Left ventricle myocardium inferior (tissue), 1 donor: ENCODE measurements at regions not wholly inside any gene's neighbourhood (a gene's known extent, or its start where the extent isn't known, plus 50 kb on each side); places are given as distances from the start of the nearest gene placed in this dataset.
"Not testable (repeated sequence)": the region's sequence is repeated elsewhere in the genome, so short reads cannot be mapped to it uniquely, and the experiment has no call there.

Experiments used
- DNase-seq: peaks from one replicate; pipeline ENCODE4 v3.0.0-alpha.2; 2020
- H3K27ac ChIP-seq: fragments of 200-600 bp; replicated peaks from 2 replicates; pipeline ENCODE4 v1.8.0; 2021
- H3K27me3 ChIP-seq: fragments of 200-600 bp; 2 replicates; pipeline ENCODE4 v1.8.0; 2021; ENCODE audit warnings: low read depth
- H3K36me3 ChIP-seq: fragments of 200-600 bp; 2 replicates; pipeline ENCODE4 v1.8.0; 2021
- H3K4me1 ChIP-seq: fragments of 200-600 bp; 2 replicates; pipeline ENCODE4 v1.8.0; 2021
- H3K4me3 ChIP-seq: fragments of 200-600 bp; 2 replicates; pipeline ENCODE4 v1.8.0; 2021; ENCODE audit warnings: mild to moderate bottlenecking, moderate library complexity
- H3K9me3 ChIP-seq: fragments of 200-600 bp; replicated peaks from 2 replicates; pipeline ENCODE4 v1.8.0; 2021
- CTCF ChIP-seq: fragments of 200-600 bp; IDR thresholded peaks from 2 replicates; pipeline ENCODE4 v1.8.0; 2021; ENCODE audit warnings: antibody characterized with exemption, mild to moderate bottlenecking, borderline replicate concordance
- intact Hi-C: fragments of 100-400 bp; cut with micrococcal nuclease; formaldehyde crosslinking; loops from one replicate; pipeline ENCODE4 v1.11.0; 2022
- donor health status: DM: no; HTN: yes; CAD: no; lungs with severe emphysema.

- no peaks in the 10 kb centered on the region for H3K36me3 ChIP-seq
- peaks cover 13% of the 10 kb centered on the region for H3K4me1 ChIP-seq
- no peak overlapping the region for H3K27ac ChIP-seq
- no peaks in the 10 kb centered on the region for H3K27me3 ChIP-seq
- peaks cover 29% of the 10 kb centered on the region for H3K9me3 ChIP-seq
- DNase-seq: no peak
- TF ChIP-seq CTCF: no peak
- intact Hi-C loops: no loop called here
- no peak overlapping the region for H3K4me3 ChIP-seq
These were observed 57.6 kb upstream of the SH3PXD2B start for GRCh38 chr5:172511952-172512351.

- Histone ChIP-seq H3K9me3 (peaks cover 29% of the 10 kb centered on the region), H3K4me1 (peaks cover 28% of the 10 kb centered on the region), H3K27ac (peak overlapping the region; percentile 87), H3K27me3 (no peaks in the 10 kb centered on the region), H3K4me3 (no peak overlapping the region), H3K36me3 (no peaks in the 10 kb centered on the region)
- TF ChIP-seq CTCF: no peak
- intact Hi-C loops: no loop called here
- peak; percentile 36 for DNase-seq
These were observed 55.1 kb upstream of the SH3PXD2B start for GRCh38 chr5:172509405-172509781.

GRCh38 chr5:172508471-172509404, 54.4 kb upstream of the SH3PXD2B start:
- Histone ChIP-seq H3K4me3 (no peak overlapping the region), H3K27me3 (no peaks in the 10 kb centered on the region), H3K4me1 (peaks cover 35% of the 10 kb centered on the region), H3K27ac (peak overlapping the region; percentile 87), H3K36me3 (no peaks in the 10 kb centered on the region), H3K9me3 (peaks cover 29% of the 10 kb centered on the region)
- intact Hi-C loops: no loop called here
- no peak for TF ChIP-seq CTCF
- DNase-seq: no peak

GRCh38 chr5:172507485-172507884, 53.2 kb upstream of the SH3PXD2B start:
- intact Hi-C loops, H3K27me3 ChIP-seq, H3K4me3 ChIP-seq, H3K36me3 ChIP-seq, DNase-seq: not testable (repeated sequence)
- Histone ChIP-seq H3K4me1 (peaks cover 45% of the 10 kb centered on the region), H3K27ac (peak overlapping the region; percentile 36), H3K9me3 (peaks cover 19% of the 10 kb centered on the region)

GRCh38 chr5:172506921-172507320, 52.6 kb upstream of the SH3PXD2B start:
- H3K9me3 ChIP-seq: peaks cover 13% of the 10 kb centered on the region
- no peaks in the 10 kb centered on the region for H3K27me3 ChIP-seq
- peaks cover 45% of the 10 kb centered on the region for H3K4me1 ChIP-seq
- H3K27ac ChIP-seq: peak overlapping the region; percentile 36
- H3K36me3 ChIP-seq: no peaks in the 10 kb centered on the region
- intact Hi-C loops: no loop called here
- no peak overlapping the region for H3K4me3 ChIP-seq
- DNase-seq: no peak
- TF ChIP-seq CTCF: no peak

- no peak overlapping the region for H3K4me3 ChIP-seq
- H3K27me3 ChIP-seq: no peaks in the 10 kb centered on the region
- no peak for DNase-seq
- TF ChIP-seq CTCF: no peak
- no peaks in the 10 kb centered on the region for H3K36me3 ChIP-seq
- intact Hi-C loops: no loop called here
- H3K9me3 ChIP-seq: peaks cover 7% of the 10 kb centered on the region
- peaks cover 45% of the 10 kb centered on the region for H3K4me1 ChIP-seq
- H3K27ac ChIP-seq: peak overlapping the region; percentile 92
These were observed 51.9 kb upstream of the SH3PXD2B start for GRCh38 chr5:172506251-172506650.
